ENCODE measurements at regions not wholly inside any gene's neighbourhood (a gene's known extent, or its start where the extent isn't known, plus 50 kb on each side); places are given as distances from the start of the nearest gene placed in this dataset.

DNA sequence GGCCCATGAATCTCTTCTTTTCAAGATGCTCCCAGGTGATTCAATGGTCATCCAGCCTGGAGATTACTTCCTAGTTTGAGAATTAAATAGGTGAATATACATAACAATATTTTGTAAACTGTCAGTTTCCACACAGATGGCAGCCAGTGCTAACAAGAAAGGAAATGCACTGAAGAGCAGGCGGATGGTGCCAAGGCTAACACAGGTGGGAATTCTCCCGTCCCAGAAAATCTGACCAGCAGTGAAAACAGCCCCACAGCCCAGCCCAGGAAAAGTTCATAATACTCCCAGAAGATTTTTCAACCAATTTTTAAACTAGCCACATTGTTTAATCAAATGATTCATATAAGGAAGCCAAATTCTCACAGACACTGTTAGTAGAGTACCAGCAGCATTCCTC, 387.2 kb upstream of the GATB start:
- DNase-seq (ENCODE audit: low spot score), result no peak
- no peak overlapping the region for H3K4me3 ChIP-seq
- intact Hi-C loops (cut with DNase I), result no loop called here
- H3K27me3 ChIP-seq (replicated peaks; ENCODE audit: insufficient read depth), result no peaks in the 10 kb centered on the region
- H3K36me3 ChIP-seq, result no peaks in the 10 kb centered on the region
- WGBS, result 70% methylated on average over 2 of the region's 2 CpGs
- no peak for TF ChIP-seq POLR2A (IDR thresholded peaks at IDR 0.05)
- TF ChIP-seq, protein P1, sequence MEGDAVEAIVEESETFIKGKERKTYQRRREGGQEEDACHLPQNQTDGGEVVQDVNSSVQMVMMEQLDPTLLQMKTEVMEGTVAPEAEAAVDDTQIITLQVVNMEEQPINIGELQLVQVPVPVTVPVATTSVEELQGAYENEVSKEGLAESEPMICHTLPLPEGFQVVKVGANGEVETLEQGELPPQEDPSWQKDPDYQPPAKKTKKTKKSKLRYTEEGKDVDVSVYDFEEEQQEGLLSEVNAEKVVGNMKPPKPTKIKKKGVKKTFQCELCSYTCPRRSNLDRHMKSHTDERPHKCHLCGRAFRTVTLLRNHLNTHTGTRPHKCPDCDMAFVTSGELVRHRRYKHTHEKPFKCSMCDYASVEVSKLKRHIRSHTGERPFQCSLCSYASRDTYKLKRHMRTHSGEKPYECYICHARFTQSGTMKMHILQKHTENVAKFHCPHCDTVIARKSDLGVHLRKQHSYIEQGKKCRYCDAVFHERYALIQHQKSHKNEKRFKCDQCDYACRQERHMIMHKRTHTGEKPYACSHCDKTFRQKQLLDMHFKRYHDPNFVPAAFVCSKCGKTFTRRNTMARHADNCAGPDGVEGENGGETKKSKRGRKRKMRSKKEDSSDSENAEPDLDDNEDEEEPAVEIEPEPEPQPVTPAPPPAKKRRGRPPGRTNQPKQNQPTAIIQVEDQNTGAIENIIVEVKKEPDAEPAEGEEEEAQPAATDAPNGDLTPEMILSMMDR (IDR thresholded peaks at IDR 0.05), result no peak
- TF ChIP-seq POLR2AphosphoS5 (IDR thresholded peaks at IDR 0.05), result no peak
- H3K27ac ChIP-seq, result no peak overlapping the region
- H3K4me1 ChIP-seq (replicated peaks), result no peaks in the 10 kb centered on the region
- no peaks in the 10 kb centered on the region for H3K9me3 ChIP-seq

DNA sequence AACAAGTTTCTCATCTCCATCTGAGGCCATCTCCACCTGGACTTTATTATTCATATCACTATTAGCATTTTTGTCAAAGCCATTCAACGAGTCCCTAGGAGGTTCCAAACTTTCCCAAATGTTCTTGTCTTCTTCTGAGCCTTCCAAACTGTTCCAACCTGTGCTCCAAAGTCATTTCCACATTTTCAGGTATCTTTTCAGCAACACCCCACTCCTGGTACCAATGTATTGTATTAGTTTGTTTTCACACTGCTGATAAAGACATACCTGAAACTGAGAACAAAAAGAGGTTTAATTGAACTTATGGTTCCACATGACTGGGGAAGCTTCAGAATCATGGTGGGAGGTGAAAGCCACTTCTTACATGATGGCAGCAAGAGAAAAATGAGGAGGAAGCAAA, 385.4 kb upstream of the GATB start:
- TF ChIP-seq, protein P1 (IDR thresholded peaks at IDR 0.05), result no peak
- TF ChIP-seq POLR2AphosphoS5 (IDR thresholded peaks at IDR 0.05) (no peak), POLR2A (IDR thresholded peaks at IDR 0.05) (no peak)
- Histone ChIP-seq H3K4me1 (replicated peaks) (no peaks in the 10 kb centered on the region), H3K27me3 (replicated peaks; ENCODE audit: insufficient read depth) (no peaks in the 10 kb centered on the region), H3K9me3 (no peaks in the 10 kb centered on the region), H3K4me3 (no peak overlapping the region), H3K27ac (no peak overlapping the region), H3K36me3 (no peaks in the 10 kb centered on the region)
- 53% methylated on average over 1 of the region's 1 CpG for WGBS
- intact Hi-C loops (cut with DNase I), result no loop called here
- no peak for DNase-seq (ENCODE audit: low spot score)

DNA sequence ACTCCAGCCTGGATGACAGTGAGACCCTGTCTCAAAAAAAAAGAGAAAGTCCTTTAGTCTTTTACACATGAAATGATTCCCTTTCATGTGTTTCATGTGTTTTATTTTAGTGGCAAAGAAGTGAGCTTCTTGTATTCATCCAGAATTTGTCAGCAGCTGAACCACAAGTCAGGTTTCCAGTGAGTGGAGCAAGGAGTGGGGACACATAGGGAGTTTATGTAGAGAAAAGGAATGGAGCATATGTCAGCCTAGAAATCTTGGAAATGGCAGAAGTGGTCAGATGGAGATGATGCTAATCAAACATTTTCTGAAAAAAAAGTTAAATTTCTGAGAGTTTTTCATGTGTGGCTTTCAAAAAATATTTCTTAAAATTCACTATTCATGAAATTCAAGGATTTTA, 383.0 kb upstream of the GATB start:
- intact Hi-C loops (cut with DNase I), result no loop called here
- H3K9me3 ChIP-seq, result no peaks in the 10 kb centered on the region
- H3K27ac ChIP-seq, result no peak overlapping the region
- DNase-seq (ENCODE audit: low spot score), result no peak
- TF ChIP-seq, protein P1 (IDR thresholded peaks at IDR 0.05), result no peak
- TF ChIP-seq POLR2AphosphoS5 (IDR thresholded peaks at IDR 0.05) (no peak), POLR2A (IDR thresholded peaks at IDR 0.05) (no peak)
- H3K4me3 ChIP-seq, result no peak overlapping the region
- H3K27me3 ChIP-seq (replicated peaks; ENCODE audit: insufficient read depth), result no peaks in the 10 kb centered on the region
- H3K4me1 ChIP-seq (replicated peaks), result no peaks in the 10 kb centered on the region
- H3K36me3 ChIP-seq, result no peaks in the 10 kb centered on the region

DNA sequence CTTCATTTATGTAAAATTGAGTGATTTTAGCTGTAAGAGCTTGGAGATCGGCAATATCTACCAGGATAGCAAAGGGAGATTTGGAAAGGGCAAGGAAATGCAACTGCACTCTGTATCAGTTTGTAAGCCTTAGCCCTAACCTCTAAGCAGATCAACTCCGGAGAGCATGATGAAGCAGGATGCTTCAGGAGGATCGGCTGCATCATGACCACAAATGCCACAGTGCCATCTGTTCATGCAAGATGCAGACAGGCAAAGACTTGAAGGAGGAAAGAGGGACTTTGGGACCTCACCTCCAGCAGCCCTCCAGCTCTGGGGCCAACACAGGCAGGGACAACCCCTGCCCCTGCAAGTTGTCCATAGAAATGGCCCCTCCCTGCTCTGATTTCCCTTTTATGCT, 377.6 kb upstream of the GATB start:
- Histone ChIP-seq H3K9me3 (no peaks in the 10 kb centered on the region), H3K4me3 (no peak overlapping the region), H3K27me3 (replicated peaks; ENCODE audit: insufficient read depth) (no peaks in the 10 kb centered on the region), H3K27ac (no peak overlapping the region), H3K36me3 (no peaks in the 10 kb centered on the region), H3K4me1 (replicated peaks) (no peaks in the 10 kb centered on the region)
- TF ChIP-seq POLR2AphosphoS5 (IDR thresholded peaks at IDR 0.05) (no peak), POLR2A (IDR thresholded peaks at IDR 0.05) (no peak)
- TF ChIP-seq, protein P1 (IDR thresholded peaks at IDR 0.05), result no peak
- intact Hi-C loops (cut with DNase I), result no loop called here
- DNase-seq (ENCODE audit: low spot score), result no peak
- 82% methylated on average over 3 of the region's 3 CpGs for WGBS

DNA sequence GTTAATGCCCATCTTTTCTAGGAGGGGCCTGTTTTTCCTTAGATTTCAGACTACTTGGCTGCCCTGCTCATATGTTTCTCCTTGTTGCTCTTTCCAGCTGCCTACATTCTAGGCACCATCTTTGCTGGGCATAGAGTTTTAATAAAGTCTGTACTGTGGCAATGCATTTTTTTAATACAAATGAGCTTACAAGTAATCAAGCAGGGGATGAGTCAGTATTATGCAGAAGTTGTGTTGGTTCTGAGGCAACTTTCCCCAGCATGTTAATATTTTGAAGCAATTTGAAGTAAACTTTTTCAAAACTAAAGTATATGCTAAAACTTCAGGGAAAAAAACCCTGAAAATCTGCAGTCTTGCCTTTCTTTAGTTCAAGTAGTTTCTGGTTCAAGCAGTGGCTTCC, 372.0 kb upstream of the GATB start:
- intact Hi-C loops (cut with DNase I), result no loop called here
- no peaks in the 10 kb centered on the region for H3K4me1 ChIP-seq (replicated peaks)
- no peaks in the 10 kb centered on the region for H3K36me3 ChIP-seq
- H3K4me3 ChIP-seq, result no peak overlapping the region
- DNase-seq (ENCODE audit: low spot score), result no peak
- no peak for TF ChIP-seq POLR2A (IDR thresholded peaks at IDR 0.05)
- TF ChIP-seq, protein P1 (IDR thresholded peaks at IDR 0.05), result no peak
- TF ChIP-seq POLR2AphosphoS5 (IDR thresholded peaks at IDR 0.05), result no peak
- no peak overlapping the region for H3K27ac ChIP-seq
- H3K27me3 ChIP-seq (replicated peaks; ENCODE audit: insufficient read depth), result no peaks in the 10 kb centered on the region
- no peaks in the 10 kb centered on the region for H3K9me3 ChIP-seq
